Smooth muscle cell (in vitro differentiated cells): ENCODE measurements at regions not wholly inside any gene's neighbourhood (a gene's known extent, or its start where the extent isn't known, plus 50 kb on each side); places are given as distances from the start of the nearest gene placed in this dataset.
A peak's percentile ranks its signal among the peaks of the same experiment; 100 is the strongest.

ENCODE experiments used
- DNase-seq: peaks from one replicate; lab custom pipeline; 2025; ENCODE audit not compliant: unreplicated experiment; lab: John Stamatoyannopoulos, UW
- H2AFZ ChIP-seq: fragments of 200-600 bp; sonication (generic); 2 replicates; pipeline ENCODE4 v1.6.0; 2016; ENCODE audit warnings: antibody characterized with exemption, low read depth, mild to moderate bottlenecking
- H3F3A ChIP-seq: fragments of 200-600 bp; sonication (generic); 2 replicates; pipeline ENCODE4 v1.6.0; 2017; ENCODE audit warnings: antibody characterized with exemption, low read depth
- H3K27ac ChIP-seq: fragments of 200-600 bp; sonication (generic); 2 replicates; pipeline ENCODE4 v1.5.1; 2016; ENCODE audit warnings: low read depth, mild to moderate bottlenecking
- H3K27me3 ChIP-seq: fragments of 200-600 bp; sonication (generic); 2 replicates; pipeline ENCODE4 v1.6.1; 2016; ENCODE audit warnings: low read depth, mild to moderate bottlenecking
- H3K36me3 ChIP-seq: fragments of 200-600 bp; sonication (generic); 2 replicates; pipeline ENCODE4 v1.5.1; 2016; ENCODE audit warnings: low read depth
- H3K4me1 ChIP-seq: fragments of 200-600 bp; sonication (generic); 2 replicates; pipeline ENCODE4 v1.5.1; 2016; ENCODE audit warnings: low read depth
- H3K4me2 ChIP-seq: fragments of 200-600 bp; sonication (generic); 2 replicates; pipeline ENCODE4 v1.6.0; 2016; ENCODE audit warnings: mild to moderate bottlenecking
- H3K4me3 ChIP-seq: fragments of 200-600 bp; sonication (generic); 2 replicates; pipeline ENCODE4 v1.5.1; 2016; ENCODE audit warnings: mild to moderate bottlenecking
- H3K79me2 ChIP-seq: fragments of 200-600 bp; sonication (generic); 2 replicates; pipeline ENCODE4 v1.6.0; 2016; ENCODE audit warnings: low read depth, mild to moderate bottlenecking
- H3K9ac ChIP-seq: fragments of 200-600 bp; sonication (generic); 2 replicates; pipeline ENCODE4 v1.6.0; 2016; ENCODE audit warnings: low read depth
- H3K9me3 ChIP-seq: fragments of 200-600 bp; sonication (generic); replicated peaks from 2 replicates; pipeline ENCODE4 v1.5.1; 2016; ENCODE audit warnings: low read depth
- H4K20me1 ChIP-seq: fragments of 200-600 bp; sonication (generic); 2 replicates; pipeline ENCODE4 v1.6.0; 2016; ENCODE audit warnings: low read depth
- WGBS: methylation state at CpG from one replicate; pipeline ENCODE4 v1.1.7; 2016; ENCODE audit warnings: low lambda C conversion rate; 5-methylcytosine and 5-hydroxymethylcytosine counted together
- TF ChIP-seq, protein P1 (sequence below): fragments of 200-600 bp; sonication (generic); IDR thresholded peaks from 2 replicates; pipeline ENCODE4 v1.5.1; 2017; ENCODE audit warnings: borderline replicate concordance, mild to moderate bottlenecking, antibody characterized with exemption; ENCODE audit not compliant: insufficient read depth, poor library complexity, severe bottlenecking

DNA sequence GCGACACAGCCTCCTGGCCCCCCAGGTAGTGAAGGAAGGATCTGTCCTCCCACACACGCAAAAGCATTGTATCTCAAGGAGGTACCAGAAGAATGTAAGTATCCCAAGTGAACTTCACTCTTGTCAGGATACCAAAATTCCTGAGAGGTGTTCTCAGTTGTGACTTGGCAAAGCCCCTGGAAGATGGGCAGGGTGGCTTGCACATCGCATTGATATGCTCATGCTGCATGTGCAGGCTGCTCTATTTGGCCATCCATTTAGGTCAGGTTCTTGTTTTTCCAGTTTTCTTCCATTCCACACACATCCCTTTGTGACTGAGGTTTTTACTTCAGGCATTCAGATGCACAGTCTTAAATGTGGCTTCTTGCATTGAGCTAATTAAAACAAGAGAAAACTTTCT lies 382.8 kb downstream of the FOXO1 start:
- no peaks in the 10 kb centered on the region for H3K36me3 ChIP-seq
- no peak overlapping the region for H2AFZ ChIP-seq
- H3K9me3 ChIP-seq, result no peaks in the 10 kb centered on the region
- H3K4me3 ChIP-seq, result no peak overlapping the region
- peak overlapping the region; percentile 45 for H3K27ac ChIP-seq
- WGBS, result 76% methylated on average over 3 of the region's 3 CpGs
- no peaks in the 10 kb centered on the region for H4K20me1 ChIP-seq
- no peaks in the 10 kb centered on the region for H3K4me1 ChIP-seq
- TF ChIP-seq, protein P1, sequence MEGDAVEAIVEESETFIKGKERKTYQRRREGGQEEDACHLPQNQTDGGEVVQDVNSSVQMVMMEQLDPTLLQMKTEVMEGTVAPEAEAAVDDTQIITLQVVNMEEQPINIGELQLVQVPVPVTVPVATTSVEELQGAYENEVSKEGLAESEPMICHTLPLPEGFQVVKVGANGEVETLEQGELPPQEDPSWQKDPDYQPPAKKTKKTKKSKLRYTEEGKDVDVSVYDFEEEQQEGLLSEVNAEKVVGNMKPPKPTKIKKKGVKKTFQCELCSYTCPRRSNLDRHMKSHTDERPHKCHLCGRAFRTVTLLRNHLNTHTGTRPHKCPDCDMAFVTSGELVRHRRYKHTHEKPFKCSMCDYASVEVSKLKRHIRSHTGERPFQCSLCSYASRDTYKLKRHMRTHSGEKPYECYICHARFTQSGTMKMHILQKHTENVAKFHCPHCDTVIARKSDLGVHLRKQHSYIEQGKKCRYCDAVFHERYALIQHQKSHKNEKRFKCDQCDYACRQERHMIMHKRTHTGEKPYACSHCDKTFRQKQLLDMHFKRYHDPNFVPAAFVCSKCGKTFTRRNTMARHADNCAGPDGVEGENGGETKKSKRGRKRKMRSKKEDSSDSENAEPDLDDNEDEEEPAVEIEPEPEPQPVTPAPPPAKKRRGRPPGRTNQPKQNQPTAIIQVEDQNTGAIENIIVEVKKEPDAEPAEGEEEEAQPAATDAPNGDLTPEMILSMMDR, result no peak
- no peaks in the 10 kb centered on the region for H3F3A ChIP-seq
- no peak for DNase-seq
- H3K4me2 ChIP-seq, result no peak overlapping the region
- H3K27me3 ChIP-seq, result no peaks in the 10 kb centered on the region
- no peaks in the 10 kb centered on the region for H3K79me2 ChIP-seq
- H3K9ac ChIP-seq, result no peak overlapping the region

GRCh38 chr13:40285634-40286033 lies 380.8 kb downstream of the FOXO1 start:
- Histone ChIP-seq H3K9ac (no peak overlapping the region), H4K20me1 (no peaks in the 10 kb centered on the region), H3K4me3 (no peak overlapping the region), H3K4me2 (no peak overlapping the region), H3F3A (no peaks in the 10 kb centered on the region), H3K27me3 (no peaks in the 10 kb centered on the region), H3K27ac (no peak overlapping the region), H2AFZ (no peak overlapping the region), H3K79me2 (no peaks in the 10 kb centered on the region), H3K36me3 (no peaks in the 10 kb centered on the region), H3K9me3 (no peaks in the 10 kb centered on the region), H3K4me1 (no peaks in the 10 kb centered on the region)
- no peak for DNase-seq
- TF ChIP-seq, protein P1, result no peak

GRCh38 chr13:40287428-40287827 lies 379.0 kb downstream of the FOXO1 start:
- Histone ChIP-seq H3K4me1 (no peaks in the 10 kb centered on the region), H3K4me3 (no peak overlapping the region), H3K27me3 (no peaks in the 10 kb centered on the region), H3F3A (no peaks in the 10 kb centered on the region), H3K9me3 (no peaks in the 10 kb centered on the region), H2AFZ (no peak overlapping the region), H3K27ac (no peak overlapping the region), H3K9ac (no peak overlapping the region), H3K36me3 (no peaks in the 10 kb centered on the region), H3K4me2 (no peak overlapping the region), H4K20me1 (no peaks in the 10 kb centered on the region), H3K79me2 (no peaks in the 10 kb centered on the region)
- WGBS, result 90% methylated on average over 4 of the region's 4 CpGs
- TF ChIP-seq, protein P1, result no peak
- no peak for DNase-seq

DNA sequence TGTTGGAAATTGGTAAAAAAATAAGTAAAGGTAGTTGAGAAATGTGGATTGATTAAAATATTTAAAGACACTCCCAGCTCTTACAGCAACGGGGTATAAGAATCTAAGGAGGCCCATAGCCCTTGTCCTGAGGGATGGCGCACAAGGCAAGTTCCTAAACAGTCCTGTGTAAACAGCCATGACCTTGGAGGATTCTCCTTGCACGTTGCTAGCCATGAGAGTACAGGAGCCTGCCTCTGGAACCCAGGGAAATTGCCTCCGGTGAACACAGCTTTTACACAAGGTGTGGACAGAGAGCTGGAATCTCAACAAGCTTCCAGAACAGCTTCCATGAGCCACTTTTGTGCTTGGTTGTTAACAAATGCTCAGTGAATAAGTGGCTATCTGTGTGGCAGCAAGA lies 378.2 kb downstream of the FOXO1 start:
- no peak for DNase-seq
- no peak overlapping the region for H2AFZ ChIP-seq
- no peaks in the 10 kb centered on the region for H3K79me2 ChIP-seq
- no peak overlapping the region for H3K27ac ChIP-seq
- 87% methylated on average over 4 of the region's 4 CpGs for WGBS
- TF ChIP-seq, protein P1, result no peak
- H3K36me3 ChIP-seq, result no peaks in the 10 kb centered on the region
- no peak overlapping the region for H3K4me2 ChIP-seq
- H4K20me1 ChIP-seq, result no peaks in the 10 kb centered on the region
- no peaks in the 10 kb centered on the region for H3K4me1 ChIP-seq
- no peak overlapping the region for H3K9ac ChIP-seq
- H3K4me3 ChIP-seq, result no peak overlapping the region
- no peaks in the 10 kb centered on the region for H3K27me3 ChIP-seq
- H3K9me3 ChIP-seq, result no peaks in the 10 kb centered on the region
- H3F3A ChIP-seq, result no peaks in the 10 kb centered on the region
